GM03348 (cell line): ENCODE measurements at regions not wholly inside any gene's neighbourhood (a gene's known extent, or its start where the extent isn't known, plus 50 kb on each side); places are given as distances from the start of the nearest gene placed in this dataset.
"Not testable (repeated sequence)": the region's sequence is repeated elsewhere in the genome, so short reads cannot be mapped to it uniquely, and the experiment has no call there.

Experiments used
- DNase-seq: peaks from one replicate; pipeline ENCODE4 v3.0.0; 2012; ENCODE audit warnings: low spot score

DNA sequence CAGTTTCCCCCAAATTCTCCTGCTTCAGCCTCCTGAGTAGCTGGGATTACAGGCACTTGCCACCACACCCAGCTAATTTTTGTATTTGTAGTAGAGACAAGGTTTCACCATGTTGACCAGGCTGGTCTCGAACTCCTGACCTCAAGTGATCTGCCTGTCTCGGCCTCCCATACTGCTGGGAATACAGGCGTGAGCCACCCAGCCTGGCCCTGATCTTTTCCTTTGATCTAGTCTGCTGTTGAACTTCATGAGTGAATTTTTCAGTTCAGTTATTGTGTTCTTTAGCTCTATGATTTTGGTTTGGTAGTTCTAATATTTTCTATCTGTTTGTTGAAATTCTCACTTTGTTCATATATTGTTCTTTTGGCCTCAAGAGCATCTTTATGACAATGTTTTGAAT is 83.4 kb upstream of the RAP2C start:
- DNase-seq: not testable (repeated sequence)

DNA sequence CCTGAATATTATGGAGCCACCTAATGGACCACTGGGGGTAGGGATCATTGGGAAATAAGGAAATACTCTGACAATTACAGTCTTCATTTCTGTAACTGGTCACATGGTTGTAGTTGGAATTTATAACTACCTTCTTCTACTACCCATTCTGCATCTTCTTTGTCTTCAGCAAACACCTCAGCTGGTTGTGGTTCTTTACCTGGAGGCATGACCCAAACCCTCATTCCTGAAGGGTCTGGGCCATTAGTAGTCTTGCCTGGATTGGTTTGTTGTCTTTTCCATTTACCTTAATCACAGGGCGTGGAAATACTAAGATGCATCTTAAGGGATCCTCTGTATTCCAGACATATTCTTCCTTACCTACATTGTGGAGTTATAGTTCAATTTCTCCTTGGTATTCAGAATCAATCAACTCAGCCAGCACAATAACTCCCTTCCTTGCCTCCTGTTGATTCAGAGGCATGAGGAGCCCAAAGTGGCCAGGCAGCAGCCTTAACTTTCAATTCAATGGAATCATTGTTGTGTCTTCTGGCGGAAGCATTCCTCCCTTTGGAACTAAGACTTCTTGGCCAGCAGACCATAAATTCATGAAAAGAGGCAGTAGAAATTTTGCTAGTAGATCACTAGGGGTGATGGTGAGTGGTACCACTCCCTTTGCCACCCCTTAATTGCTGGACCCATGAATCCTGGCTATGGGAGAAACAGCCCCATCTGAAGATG is 75.7 kb upstream of the RAP2C start:
- DNase-seq: no peak

GRCh38 chrX:132294192-132294591 is 74.9 kb upstream of the RAP2C start:
- DNase-seq: no peak

DNA sequence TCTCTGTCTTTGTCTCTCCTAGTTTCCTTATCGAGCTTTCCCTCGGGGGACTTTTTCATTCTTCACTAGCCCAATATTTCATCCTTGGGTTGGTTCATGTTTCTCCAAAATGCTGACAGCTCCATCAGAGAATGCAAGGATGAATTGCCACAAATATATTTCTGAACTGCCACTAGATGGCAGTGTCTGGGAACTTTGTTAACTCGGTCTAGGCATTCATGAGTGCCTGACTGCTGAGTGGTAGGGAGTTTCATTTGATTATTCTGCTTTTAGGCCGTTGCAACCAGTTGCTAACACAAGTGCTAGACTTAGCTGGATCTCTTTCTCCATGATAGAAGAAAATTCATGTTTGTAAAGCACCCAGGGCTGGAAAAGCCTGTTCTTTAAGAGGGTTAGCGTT is 73.5 kb upstream of the RAP2C start:
- peak; percentile 62 for DNase-seq

DNA sequence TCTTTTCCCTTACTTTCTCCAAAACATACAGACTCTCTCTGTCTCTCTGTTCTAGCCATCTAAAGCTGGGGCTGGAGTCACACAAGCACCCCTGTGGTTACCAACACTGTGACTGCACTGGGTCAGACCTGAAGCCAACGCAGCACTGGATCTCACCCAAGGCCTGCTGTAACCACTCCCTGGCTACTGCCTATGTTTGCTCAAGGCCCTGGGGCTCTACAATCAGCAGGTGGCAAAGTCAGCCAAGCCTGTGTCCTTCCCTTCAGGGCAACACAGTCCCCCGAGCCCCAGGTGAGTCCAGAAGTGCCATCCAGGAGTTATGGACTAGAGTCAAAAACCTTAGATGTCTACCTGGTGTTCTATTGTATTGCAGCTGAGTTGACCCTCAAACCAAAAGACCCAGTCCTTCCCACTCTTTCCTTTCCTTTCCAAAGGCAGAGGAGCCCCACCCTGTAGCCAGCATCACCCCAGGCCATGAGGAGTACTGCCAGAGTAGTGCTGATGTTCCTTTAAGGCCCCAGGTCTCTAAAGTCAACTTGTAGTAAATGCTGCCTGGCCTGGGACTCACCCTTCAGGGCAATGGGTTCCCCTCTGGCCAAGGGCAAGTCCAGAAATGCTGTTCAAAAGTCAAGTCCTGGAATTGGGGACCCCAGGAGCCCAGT is 58.8 kb upstream of the RAP2C start:
- no peak for DNase-seq

DNA sequence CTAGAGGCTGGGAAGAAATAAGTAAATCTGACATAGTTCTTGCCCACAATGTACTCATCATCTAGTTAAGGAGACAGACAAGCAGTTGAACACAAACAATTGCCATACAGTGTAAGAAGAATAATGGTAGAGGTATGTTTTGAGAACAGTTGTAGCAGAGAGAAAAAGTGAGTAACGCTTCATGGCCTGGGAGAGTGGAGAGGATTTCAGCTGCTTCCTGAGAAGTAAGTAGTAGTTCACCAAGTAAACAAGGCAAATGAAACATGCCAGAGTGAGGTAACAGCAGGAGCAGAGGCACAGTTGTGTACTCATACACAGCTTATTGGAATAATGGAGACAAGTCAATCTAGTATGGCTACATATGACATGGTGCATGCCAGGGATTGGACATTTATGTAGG is 53.6 kb upstream of the RAP2C start:
- no peak for DNase-seq

GRCh38 chrX:132271311-132271778 is 52.1 kb upstream of the RAP2C start:
- DNase-seq: no peak

DNA sequence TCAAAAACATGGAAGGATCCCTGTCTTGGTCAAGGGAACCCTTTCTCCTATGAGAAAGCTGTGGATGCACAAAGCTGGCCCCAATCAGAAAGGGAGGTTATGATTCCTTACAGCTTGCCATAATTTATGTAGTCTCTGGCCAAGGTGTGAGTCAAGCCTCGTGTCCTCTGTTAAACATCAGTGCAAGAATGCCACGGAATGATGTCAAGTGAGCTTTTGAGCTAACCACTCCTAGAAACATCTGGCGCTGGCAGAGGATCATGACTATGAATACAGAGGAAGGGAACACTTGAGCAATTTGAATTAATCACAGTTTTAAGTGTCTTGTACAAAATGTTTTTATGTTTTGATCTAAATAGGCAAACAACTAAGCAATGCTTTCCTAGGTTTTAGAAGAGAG is 51.5 kb upstream of the RAP2C start:
- DNase-seq: peak; percentile 61

DNA sequence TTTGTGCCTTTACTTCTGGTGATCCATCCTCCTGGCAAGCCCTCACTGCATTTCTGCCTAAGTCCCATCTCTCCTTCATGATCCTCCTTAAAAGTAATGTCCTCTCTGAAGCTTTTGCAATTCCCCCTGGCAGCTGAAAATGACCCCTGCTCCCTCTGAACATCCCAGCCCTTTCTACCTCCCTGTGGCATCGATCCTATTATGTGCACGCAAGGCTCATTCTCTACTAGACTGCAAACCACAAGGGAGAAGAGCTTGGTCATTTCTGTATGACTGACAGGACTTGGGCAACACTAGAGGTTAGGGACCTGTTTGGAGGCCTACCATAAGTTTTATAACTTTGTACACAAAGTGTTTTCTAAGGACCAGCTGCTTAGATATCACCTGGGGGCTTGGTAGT is 50.8 kb upstream of the RAP2C start:
- DNase-seq: no peak
